ENCODE measurements at regions not wholly inside any gene's neighbourhood (a gene's known extent, or its start where the extent isn't known, plus 50 kb on each side); places are given as distances from the start of the nearest gene placed in this dataset.

DNA sequence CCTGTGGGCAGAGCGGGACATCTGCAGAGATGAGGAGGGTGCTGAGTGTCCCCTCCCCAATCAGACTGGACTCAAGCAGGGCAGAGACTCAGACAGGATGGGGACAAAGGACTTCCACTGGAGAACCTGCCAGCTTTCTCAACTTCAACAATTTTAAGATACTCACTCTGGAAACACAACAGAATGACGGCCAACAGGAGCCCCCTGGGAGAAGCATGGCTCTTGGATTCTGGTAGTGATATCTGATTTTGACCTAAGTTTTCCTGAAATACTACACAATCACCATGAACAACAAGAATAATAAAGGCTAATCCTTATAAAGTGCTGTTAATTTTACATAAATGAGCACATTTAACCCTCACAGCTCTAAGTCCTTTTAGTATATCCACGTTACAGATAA lies 83.5 kb upstream of the PLEKHG1 start:
- H3K23me2 ChIP-seq (ENCODE audit: low read depth, low read length), result no peaks in the 10 kb centered on the region
- no peak overlapping the region for H2BK120ac ChIP-seq (replicated peaks; ENCODE audit: low read depth, low read length)
- ChIA-PET POLR2A (ENCODE audit: partially characterized antibody) (interaction anchor here (0.5 kb wide), 1 partner anchor 154 kb away, joined by 3 read pairs; no protein-coding TSS in a partner anchor), CTCF (ENCODE audit: partially characterized antibody) (interaction anchor here (1.0 to 1.6 kb wide), 2 partner anchors 29 to 98 kb away, joined by 3 to 4 read pairs; no protein-coding TSS in a partner anchor)
- H3K4ac ChIP-seq (replicated peaks; ENCODE audit: insufficient read length, low read depth, low read length), result no peak overlapping the region
- no peak overlapping the region for H3K4me2 ChIP-seq (ENCODE audit: insufficient read depth in 1 of 2, low read depth in 2 of 2, low read length in 2 of 2)
- no peaks in the 10 kb centered on the region for H3K79me2 ChIP-seq (ENCODE audit: control insufficient read depth in 1 of 2, insufficient read depth in 2 of 2, low read length in 2 of 2)
- no peak overlapping the region for H3K18ac ChIP-seq (ENCODE audit: extremely low read depth, low read length)
- no peak overlapping the region for H2BK20ac ChIP-seq (ENCODE audit: low read length)
- H3K27ac ChIP-seq (ENCODE audit: low read depth, low read length), result no peak overlapping the region
- H2AK5ac ChIP-seq (ENCODE audit: low read depth, low read length), result no peak overlapping the region
- TF ChIP-seq, protein P1, sequence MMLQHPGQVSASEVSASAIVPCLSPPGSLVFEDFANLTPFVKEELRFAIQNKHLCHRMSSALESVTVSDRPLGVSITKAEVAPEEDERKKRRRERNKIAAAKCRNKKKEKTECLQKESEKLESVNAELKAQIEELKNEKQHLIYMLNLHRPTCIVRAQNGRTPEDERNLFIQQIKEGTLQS (IDR thresholded peaks at IDR 0.05; ENCODE audit: insufficient read depth, low read depth, low read length), result no peak
- no peak for TF ChIP-seq RNF2 (IDR thresholded peaks at IDR 0.05; ENCODE audit: borderline replicate concordance, low read depth, low read length, missing control alignments, poor library complexity, severe bottlenecking)
- TF ChIP-seq SIRT6 (IDR thresholded peaks at IDR 0.05; ENCODE audit: low read length), result no peak
- no peak overlapping the region for H3K23ac ChIP-seq (ENCODE audit: insufficient read length)
- no peak overlapping the region for H2BK12ac ChIP-seq (ENCODE audit: low read depth, low read length)
- FAIRE-seq (no peak), DNase-seq (ENCODE audit: low read depth in 1 of 2, low spot score in 2 of 2) (no peak)
- H3K79me1 ChIP-seq (ENCODE audit: low read depth, low read length), result no peaks in the 10 kb centered on the region
- H3K9me3 ChIP-seq (ENCODE audit: insufficient read depth in 2 of 2, low read depth in 1 of 2, low read length in 1 of 2), result no peaks in the 10 kb centered on the region
- H2BK15ac ChIP-seq (ENCODE audit: low read length), result no peak overlapping the region
- no peak overlapping the region for H4K5ac ChIP-seq (ENCODE audit: insufficient read length, low read depth, low read length)
- no peaks in the 10 kb centered on the region for H4K20me1 ChIP-seq (replicated peaks in 1 of 2; ENCODE audit: control insufficient read depth in 1 of 2, insufficient read depth in 2 of 2, low read length in 2 of 2)
- H3K4me3 ChIP-seq (ENCODE audit: extremely low read depth in 1 of 4, insufficient read depth in 2 of 4, low read depth in 3 of 4, low read length in 4 of 4), result no peak overlapping the region
- H3K4me1 ChIP-seq (replicated peaks in 1 of 4; ENCODE audit: control insufficient read depth in 3 of 4, insufficient read depth in 4 of 4, low read length in 3 of 4), result peaks cover 0 to 4% (median 0%) of the 10 kb centered on the region in 4 experiments; a peak in 1 of 7 replicates
- no peak overlapping the region for H3K14ac ChIP-seq (ENCODE audit: insufficient read length)
- H3K36me3 ChIP-seq (ENCODE audit: control insufficient read depth in 2 of 4, insufficient read depth in 4 of 4, low read length in 3 of 4), result no peaks in the 10 kb centered on the region
- H3K9ac ChIP-seq (replicated peaks in 1 of 4; ENCODE audit: extremely low read depth in 1 of 4, low read depth in 3 of 4, low read length in 3 of 4), result no peak overlapping the region
- H2AFZ ChIP-seq (ENCODE audit: low read length), result no peak overlapping the region
- 91% methylated on average over 3 of the region's 3 CpGs; no CpG with 5 or more reads in 1 of the 2 experiments for WGBS, 2 experiments (ENCODE audit: extremely low coverage in 1 of 2, insufficient coverage in 1 of 2, insufficient read length in 1 of 2, insufficient replicate concordance in 2 of 2, low coverage in 1 of 2, low lambda C conversion rate in 2 of 2, missing lambda C conversion rate in 1 of 2)
- no peak overlapping the region for H4K8ac ChIP-seq (ENCODE audit: extremely low read depth, insufficient read depth, low read length)
- no peak overlapping the region for H4K91ac ChIP-seq (replicated peaks; ENCODE audit: insufficient read length, low read length)
- H2BK5ac ChIP-seq (ENCODE audit: low read depth, low read length), result no peak overlapping the region
- no peak overlapping the region for H3K56ac ChIP-seq (replicated peaks; ENCODE audit: insufficient read length, low read depth, low read length)
- no peaks in the 10 kb centered on the region; a peak in 1 of 7 replicates for H3K27me3 ChIP-seq (replicated peaks in 1 of 4; ENCODE audit: control insufficient read depth in 3 of 4, extremely low read depth in 1 of 4, insufficient read depth in 3 of 4, low read length in 3 of 4)

All from H1 (cell line).